Retina (tissue), 1 donor: ENCODE measurements at regions not wholly inside any gene's neighbourhood (a gene's known extent, or its start where the extent isn't known, plus 50 kb on each side); places are given as distances from the start of the nearest gene placed in this dataset.
A peak's percentile ranks its signal among the peaks of the same experiment; 100 is the strongest.

Experiments used
- DNase-seq: peaks from one replicate; pipeline ENCODE4 v3.0.0-alpha.2; 2016

- DNase-seq: no peak
Measured at GRCh38 chr2:43031471-43032212, 194.8 kb downstream of the ZFP36L2 start.

DNA sequence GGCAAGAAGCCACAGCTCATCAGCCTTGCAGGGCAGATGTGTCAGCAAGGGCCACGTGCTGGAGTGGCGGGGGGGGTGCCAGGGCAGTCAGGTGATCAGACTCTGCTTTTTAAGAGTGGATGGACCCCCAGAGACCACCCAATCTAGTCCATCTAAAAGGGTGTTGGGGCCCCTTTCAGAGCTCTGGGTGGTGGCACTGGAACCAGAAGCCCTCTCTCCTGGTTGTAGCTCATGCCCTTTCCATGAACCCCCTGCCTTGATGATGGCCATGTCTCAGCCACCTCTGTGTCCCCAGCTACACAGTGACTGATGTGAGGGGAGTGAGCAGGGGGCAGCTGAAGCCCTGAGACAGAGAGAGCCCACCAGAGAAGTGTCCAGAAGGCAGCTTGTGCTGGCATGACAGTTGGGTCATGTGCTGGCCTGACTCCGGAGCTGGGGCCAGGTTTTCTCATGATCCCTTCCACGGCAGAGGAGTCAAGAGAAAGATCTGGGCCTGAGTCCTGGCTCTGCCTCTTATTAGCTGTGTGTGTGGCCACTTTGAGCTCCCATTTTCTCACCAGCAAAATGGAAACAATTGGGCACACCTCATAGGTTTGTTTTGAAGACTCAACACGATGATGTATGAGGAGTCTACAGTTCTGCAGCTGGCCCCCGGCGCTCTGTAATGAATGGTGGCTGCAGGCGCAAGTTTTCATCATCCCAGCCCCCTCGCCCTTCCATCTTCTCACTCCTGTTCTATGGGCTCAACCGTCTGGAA lies 195.7 kb downstream of the ZFP36L2 start:
- no peak for DNase-seq

DNA sequence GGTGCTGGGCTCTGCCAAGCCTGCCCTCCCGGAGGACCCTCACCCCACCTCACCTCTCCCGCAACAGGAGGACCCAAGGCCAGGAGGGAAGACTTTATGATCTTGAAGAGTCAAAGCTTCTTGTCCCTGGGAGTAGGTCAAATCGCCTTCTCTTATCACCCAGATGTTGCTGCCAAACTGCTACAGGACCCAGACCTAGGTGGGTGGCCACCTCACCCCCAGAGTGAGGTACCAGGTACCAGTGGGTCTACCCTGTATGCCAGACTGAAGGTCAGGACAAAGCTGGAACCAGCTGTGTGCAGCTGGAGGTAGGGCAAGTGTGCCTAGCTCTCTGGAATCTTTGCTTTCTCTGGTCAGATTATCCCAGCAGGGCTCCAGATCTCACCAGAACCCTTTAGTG lies 197.2 kb downstream of the ZFP36L2 start:
- no peak for DNase-seq

DNA sequence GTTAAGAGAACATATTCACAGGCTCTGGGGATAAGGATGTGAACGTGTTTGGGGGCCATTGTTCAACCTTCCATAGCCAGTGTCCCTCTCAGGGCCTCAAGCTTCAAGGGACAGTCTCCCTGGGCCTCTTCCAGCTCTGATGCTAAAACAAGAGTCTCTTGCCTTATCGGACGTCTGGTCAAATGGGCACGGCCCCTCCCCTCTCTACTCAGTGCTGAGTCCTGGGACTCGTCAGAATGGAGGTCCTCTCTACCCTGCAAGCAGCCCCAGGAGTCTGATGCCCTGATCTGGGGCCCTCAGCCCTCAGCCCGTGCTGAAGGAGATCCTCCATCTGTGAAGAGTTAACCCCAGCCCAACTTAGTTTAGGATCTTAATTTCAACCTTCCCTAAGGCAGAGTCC lies 198.2 kb downstream of the ZFP36L2 start:
- DNase-seq: no peak

DNA sequence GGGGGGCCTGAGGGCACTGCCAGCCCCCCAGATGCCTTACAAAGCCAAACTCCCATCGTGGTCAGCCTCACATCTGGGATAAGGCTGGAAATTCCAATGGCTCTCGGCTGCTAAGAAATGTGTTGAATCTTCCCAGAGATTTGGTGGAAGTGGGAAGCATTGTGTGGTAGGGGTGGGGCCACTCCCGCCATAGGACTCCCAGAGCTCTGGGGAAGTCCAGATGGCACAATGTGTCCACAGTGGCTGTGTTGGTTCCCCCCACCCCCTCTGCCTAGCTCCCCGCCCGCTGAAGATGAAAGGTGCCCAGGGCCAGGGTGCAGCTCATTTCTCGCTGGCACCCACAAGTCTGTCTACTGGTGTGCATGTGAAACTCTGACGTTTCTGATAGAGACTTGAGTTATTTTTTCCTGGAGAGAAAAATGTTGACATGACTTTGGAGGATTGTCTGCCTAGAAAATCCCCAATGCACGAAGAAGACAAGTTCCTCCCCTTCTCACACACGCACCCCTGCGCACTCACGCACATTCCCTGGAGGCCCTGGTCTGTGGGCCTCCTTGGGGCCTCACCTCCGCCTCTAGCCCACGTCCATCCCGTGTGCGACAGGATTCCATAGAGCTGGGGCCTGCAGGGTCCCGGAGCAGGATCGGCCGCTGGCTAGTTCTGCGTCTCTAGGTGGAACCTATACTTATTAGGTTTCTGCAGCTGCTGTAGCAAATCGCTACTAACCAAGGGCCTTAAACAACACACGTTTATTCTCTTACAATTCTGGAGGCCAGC lies 199.1 kb downstream of the ZFP36L2 start:
- DNase-seq: no peak

GRCh38 chr2:43026426-43027096 lies 199.8 kb downstream of the ZFP36L2 start:
- DNase-seq: no peak

DNA sequence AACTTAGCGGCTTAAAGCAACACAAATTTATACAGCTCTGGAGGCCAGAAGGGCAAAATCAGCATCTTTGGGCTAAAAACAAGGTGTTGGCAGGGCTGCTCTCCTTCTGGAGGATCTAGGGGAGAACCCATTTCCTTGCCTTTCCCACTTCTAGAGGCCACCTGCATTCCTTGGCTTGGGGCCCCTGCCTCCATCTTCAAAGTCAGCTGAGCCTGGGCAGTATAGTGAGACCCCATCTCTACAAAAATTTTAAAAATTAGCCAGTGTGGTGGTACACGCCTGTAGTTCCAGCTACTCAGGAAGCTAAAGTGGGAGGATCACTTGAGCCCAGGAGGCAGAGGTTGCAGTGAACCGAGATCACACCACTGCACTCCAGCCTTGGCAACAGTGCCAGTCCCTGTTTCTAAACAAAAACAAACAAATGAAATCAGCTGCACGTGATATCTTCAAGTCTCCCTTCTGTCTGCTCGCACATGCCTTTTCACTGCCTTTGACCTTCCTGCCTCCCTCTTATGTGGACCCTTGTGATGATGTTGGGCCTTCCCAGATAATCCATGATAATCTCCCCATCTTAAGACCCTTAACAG lies 200.6 kb downstream of the ZFP36L2 start:
- no peak for DNase-seq

- peak; percentile 79 for DNase-seq
Measured at GRCh38 chr2:43024515-43025011, 201.8 kb downstream of the ZFP36L2 start.

DNA sequence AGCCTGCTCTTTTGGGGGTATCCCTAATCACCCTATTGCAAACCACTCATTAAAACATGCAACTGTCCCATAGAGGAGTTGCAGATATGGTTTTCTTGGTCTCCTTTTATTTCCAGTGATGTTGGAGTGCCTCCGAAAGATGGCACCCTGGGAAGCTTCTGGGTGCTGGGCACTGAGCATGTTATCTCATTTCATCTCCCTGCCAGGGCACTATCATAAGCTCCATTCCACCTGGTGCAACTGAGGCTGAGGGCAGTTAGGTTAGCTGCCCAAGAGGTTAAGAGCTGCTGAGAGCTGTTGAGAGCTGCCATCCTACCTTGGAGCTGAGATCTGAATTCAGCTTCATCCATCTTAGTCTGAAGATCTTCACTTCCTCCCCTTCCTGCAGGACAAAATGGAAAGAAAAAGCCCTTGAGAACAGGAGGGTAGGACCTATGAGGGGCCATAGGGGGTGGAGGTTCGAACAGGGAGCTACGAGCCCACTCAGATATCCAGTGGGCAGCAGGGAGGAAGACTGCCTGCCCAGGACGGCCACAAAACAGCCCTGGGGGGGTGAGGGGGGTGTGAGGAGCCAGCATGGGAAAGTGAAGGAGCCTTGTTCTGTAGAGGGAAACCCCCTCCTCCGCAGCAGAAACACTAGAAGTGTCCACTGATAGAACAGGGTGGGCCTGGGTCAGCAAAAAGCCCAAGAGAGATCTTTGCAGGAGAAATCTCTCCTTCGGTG lies 202.5 kb downstream of the ZFP36L2 start:
- DNase-seq: no peak

DNA sequence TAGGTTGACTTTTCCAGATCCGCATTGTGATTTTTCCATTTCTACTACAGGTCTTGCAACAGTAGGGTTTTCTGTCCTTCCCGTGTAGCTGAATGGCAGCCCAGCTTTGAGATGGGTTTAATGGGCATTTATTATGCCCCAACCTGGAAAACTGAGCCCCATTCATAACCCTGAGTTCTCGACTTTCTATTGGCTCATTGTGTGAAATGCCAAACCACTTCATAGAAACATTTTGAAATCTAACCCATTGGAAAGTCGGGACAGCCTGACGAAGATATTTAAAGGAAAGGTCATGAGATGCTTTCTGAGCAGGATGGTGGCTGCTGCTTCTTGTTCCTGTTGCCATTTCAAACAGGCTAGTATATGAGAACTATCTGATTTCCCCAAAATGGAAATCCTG lies 203.5 kb downstream of the ZFP36L2 start:
- no peak for DNase-seq

- DNase-seq: no peak
Measured at GRCh38 chr2:43021791-43022509, 204.5 kb downstream of the ZFP36L2 start.

DNA sequence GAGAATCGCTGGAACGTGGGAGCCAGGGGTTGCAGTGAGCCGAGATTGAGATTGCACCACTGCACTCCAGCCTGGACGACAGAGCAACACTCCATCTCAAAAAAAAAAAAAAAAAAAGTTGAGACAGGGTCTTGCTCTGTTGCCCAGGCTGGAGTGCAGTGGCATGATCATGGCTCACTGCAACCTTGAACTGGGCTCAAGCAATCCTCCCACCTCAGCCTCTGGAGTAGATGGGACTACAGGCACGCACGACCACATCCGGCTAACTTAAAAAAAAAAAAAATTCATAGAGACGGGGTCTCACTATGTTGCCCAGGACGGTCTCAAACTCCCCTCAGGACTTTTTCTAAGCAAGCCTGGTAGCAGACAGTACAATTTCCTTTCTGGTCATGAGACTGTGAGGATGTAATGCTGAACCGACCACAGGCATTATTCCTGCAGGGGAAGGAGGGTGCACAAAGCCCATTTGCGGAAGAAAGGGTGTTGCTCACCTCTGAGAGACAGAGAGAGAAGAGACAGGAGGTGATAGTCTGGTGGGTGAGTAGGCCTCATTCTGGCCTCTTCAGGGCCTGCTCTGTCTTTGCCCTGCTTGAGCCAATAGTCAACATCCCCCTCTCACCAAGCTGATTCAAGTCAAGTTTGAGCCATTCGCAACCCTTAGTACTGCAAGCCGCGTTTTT lies 205.3 kb downstream of the ZFP36L2 start:
- DNase-seq: no peak

- DNase-seq: no peak
Measured at GRCh38 chr2:43020296-43020695, 206.1 kb downstream of the ZFP36L2 start.

DNA sequence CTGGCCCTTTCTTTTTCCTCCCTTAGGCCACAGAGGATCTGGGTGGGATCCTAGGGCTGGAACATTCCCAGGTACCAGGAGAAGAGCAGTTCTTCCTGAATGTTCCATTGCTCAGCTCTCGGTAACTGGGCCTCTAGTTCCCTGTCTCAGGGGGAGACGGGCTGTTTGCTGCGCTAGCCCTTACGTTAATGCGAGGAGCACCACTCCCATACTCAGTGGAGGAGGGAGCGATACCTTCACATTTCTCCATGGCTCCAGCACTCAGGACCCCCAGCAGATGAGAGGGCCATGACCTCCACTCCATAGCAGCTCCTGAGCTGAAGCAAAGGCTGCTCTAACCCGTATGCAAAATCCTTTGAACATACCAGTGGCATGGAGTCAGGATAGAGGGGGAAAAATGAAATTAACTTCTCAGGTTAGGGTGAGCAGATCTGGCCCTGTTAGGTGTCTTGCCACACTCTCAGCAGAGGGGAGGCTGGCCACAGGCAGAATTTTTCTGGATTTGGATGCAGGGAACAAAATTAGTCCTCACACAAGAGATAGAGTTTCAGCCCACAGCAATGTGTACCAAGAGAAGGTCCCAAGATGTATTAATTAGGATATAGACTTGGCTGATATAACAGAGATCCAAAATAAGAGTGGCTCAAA lies 206.7 kb downstream of the ZFP36L2 start:
- no peak for DNase-seq

GRCh38 chr2:43019025-43019367 lies 207.4 kb downstream of the ZFP36L2 start:
- no peak for DNase-seq

DNA sequence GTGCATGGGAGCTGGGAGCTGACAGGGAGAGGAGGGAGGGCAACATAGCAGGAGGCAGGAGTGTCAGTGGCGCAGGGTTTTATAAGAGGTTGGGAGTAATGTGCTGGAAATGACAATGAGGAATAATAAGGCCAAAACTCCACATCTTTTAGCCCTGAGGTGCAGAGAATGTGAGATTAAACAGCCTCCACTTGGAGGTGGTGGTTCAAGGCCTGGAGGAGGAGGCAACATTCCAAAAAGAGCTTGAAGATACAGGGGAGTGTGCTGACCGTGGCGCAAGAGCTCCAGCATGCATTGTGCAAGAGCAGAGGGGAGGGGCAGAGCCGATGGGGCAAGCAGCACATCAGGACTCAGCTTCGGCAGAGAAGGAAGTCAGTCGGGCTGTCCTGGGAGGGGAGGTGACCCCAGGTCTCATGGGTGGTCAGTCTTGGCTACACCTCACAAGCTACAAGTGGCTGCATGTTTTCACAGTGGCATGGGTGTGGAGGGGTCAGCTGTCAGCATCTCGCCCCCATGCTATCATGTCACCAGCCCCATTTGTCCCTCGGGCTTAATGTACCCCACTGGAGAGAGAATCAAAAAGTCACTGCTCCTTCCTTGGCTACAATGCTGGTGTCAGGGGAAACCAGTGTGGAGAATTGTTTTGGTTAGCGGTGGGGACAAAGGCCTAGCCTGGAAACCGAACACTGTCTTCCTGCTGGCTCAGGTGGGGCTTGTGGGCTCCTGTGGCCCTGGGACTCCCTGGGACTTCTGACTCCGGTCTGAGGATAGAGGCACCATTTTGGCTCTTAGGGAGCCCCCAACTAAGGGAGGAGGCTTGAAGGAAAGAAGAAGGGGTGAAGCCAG lies 208.0 kb downstream of the ZFP36L2 start:
- DNase-seq: no peak

DNA sequence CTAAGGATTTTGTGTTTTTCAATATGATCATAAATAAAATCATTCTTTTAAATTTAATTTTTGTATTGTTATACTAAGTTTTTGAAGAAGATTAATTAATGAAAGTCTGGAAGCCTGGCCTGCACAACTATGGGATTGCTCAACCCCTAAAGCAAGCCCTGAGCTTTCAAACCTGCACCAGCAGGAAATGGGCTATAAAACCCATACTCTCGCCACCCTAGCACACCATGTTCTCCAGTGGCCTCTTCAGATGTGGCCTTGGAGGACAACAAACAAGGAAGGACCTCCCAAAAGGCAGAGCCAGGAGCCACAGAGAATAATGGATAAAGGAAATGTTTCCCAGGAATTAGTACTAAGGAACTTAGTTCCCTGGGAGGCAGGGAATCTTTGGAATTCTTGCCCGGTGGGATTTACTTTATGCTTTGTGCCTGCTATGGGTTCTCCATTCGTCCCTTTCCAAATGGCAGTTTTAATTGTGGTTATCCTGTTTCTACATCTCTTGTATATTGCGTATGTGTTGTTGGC lies 212.5 kb downstream of the ZFP36L2 start:
- no peak for DNase-seq

DNA sequence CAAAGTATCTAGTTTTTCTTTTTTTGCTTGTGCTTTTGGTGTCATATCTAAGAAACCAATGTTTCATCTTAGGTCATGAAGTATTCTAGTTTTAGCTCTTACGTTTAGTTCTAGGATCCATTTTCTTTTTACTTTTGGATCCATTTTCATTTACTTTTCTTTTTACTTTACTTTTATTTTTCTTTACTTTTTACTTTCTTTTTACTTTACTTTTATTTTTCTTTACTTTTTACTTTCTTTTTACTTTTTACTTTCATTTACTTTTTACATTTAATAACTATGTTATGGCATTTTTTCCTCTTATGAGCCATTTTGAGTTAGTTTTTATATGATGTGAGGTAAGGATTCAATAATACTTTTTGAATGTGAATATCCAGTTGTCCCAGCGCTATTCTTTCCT lies 213.4 kb downstream of the ZFP36L2 start:
- no peak for DNase-seq

DNA sequence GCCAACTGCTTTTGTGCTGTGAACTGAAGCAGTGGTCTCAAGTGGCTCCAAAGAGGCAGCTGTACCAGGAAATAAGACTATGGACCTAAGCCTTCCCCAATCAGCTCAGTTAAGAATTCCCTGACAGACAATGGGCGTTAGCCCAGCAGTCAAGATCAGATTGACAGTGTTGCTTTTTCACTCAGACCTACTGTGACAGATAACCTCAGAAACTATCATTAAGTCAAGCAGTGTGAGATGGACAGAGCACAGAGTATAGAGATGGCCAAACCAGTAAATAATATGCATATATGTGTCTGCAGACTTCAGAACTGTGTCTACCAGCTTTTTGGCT lies 215.3 kb downstream of the ZFP36L2 start:
- DNase-seq: no peak
